Right lobe of liver (tissue), 4 donors: ENCODE measurements at regions not wholly inside any gene's neighbourhood (a gene's known extent, or its start where the extent isn't known, plus 50 kb on each side); places are given as distances from the start of the nearest gene placed in this dataset.

Experiments used
- CTCF ChIP-seq, 4 donors: fragments of 200-600 bp in 3 of 4; fragments of 450-650 bp in 1 of 4; IDR thresholded peaks; one replicate each; pipeline versions ENCODE4 v1.5.1 to v1.8.0; 2016 to 2022; ENCODE audit warnings: antibody characterized with exemption in 4 of 4, mild to moderate bottlenecking in 2 of 4
- POLR2A ChIP-seq: fragments of 450-650 bp; IDR thresholded peaks from one replicate; pipeline ENCODE4 v1.6.1; 2017; ENCODE audit warnings: antibody characterized with exemption, mild to moderate bottlenecking
- donor health status: DM: no; HTN: no; CAD: no.
- donor health status: DM: no; HTN: no; CAD: no.
- donor health status: DM: no; HTN: yes; CAD: no.

- TF ChIP-seq CTCF (IDR thresholded peaks at IDR 0.05) (no peak), POLR2A (no peak)
Observed at GRCh38 chr5:77943851-77944250, 167.7 kb upstream of the TBCA start.
